ENCODE measurements at regions not wholly inside any gene's neighbourhood (a gene's known extent, or its start where the extent isn't known, plus 50 kb on each side); places are given as distances from the start of the nearest gene placed in this dataset.
"Not testable (repeated sequence)": the region's sequence is repeated elsewhere in the genome, so short reads cannot be mapped to it uniquely, and the experiment has no call there.

- POLR2A ChIA-PET: no interaction called here
- Histone ChIP-seq H3K4me1 (ENCODE audit: control insufficient read depth, insufficient read depth, low read length) (no peaks in the 10 kb centered on the region), H3K27ac (ENCODE audit: extremely low read depth, low read depth, low read length) (no peak overlapping the region), H3K9me3 (ENCODE audit: control insufficient read depth, insufficient read depth, low read depth, low read length) (no peaks in the 10 kb centered on the region), H3K36me3 (ENCODE audit: control insufficient read depth in 2 of 2, insufficient read depth in 1 of 2, low read length in 2 of 2) (no peaks in the 10 kb centered on the region), H3K4me3 (ENCODE audit: low read depth, low read length) (no peak overlapping the region)
- TF ChIP-seq ZNF521 (tag by site-specific recombination; IDR thresholded peaks at IDR 0.05) (no peak), YY1 (tag by site-specific recombination; IDR thresholded peaks at IDR 0.05) (no peak), TRIM28 (IDR thresholded peaks at IDR 0.05; ENCODE audit: borderline replicate concordance, low read length) (no peak), ZNF175 (tag by site-specific recombination; IDR thresholded peaks at IDR 0.05) (no peak), KLF8 (tag by site-specific recombination; IDR thresholded peaks at IDR 0.05) (no peak), BCL11B (tag by site-specific recombination; IDR thresholded peaks at IDR 0.05; ENCODE audit: low read depth) (no peak), ZFP3 (tag by site-specific recombination; IDR thresholded peaks at IDR 0.05; ENCODE audit: low read depth) (no peak), ZBTB8A (tag by site-specific recombination; IDR thresholded peaks at IDR 0.05) (no peak), PATZ1 (tag by site-specific recombination; IDR thresholded peaks at IDR 0.05) (no peak), FEZF1 (tag by site-specific recombination; IDR thresholded peaks at IDR 0.05) (no peak), ZNF610 (tag by site-specific recombination; IDR thresholded peaks at IDR 0.05; ENCODE audit: borderline replicate concordance) (no peak), ZBTB26 (tag by site-specific recombination; optimal IDR thresholded peaks at IDR 0.05) (no peak), KLF7 (tag by site-specific recombination; IDR thresholded peaks at IDR 0.05; ENCODE audit: borderline replicate concordance) (no peak)
- TF ChIP-seq, protein P1, sequence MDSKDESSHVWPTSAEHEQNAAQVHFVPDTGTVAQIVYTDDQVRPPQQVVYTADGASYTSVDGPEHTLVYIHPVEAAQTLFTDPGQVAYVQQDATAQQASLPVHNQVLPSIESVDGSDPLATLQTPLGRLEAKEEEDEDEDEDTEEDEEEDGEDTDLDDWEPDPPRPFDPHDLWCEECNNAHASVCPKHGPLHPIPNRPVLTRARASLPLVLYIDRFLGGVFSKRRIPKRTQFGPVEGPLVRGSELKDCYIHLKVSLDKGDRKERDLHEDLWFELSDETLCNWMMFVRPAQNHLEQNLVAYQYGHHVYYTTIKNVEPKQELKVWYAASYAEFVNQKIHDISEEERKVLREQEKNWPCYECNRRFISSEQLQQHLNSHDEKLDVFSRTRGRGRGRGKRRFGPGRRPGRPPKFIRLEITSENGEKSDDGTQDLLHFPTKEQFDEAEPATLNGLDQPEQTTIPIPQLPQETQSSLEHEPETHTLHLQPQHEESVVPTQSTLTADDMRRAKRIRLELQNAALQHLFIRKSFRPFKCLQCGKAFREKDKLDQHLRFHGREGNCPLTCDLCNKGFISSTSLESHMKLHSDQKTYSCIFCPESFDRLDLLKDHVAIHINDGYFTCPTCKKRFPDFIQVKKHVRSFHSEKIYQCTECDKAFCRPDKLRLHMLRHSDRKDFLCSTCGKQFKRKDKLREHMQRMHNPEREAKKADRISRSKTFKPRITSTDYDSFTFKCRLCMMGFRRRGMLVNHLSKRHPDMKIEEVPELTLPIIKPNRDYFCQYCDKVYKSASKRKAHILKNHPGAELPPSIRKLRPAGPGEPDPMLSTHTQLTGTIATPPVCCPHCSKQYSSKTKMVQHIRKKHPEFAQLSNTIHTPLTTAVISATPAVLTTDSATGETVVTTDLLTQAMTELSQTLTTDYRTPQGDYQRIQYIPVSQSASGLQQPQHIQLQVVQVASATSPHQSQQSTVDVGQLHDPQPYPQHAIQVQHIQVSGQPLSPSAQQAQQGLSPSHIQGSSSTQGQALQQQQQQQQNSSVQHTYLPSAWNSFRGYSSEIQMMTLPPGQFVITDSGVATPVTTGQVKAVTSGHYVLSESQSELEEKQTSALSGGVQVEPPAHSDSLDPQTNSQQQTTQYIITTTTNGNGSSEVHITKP (tag by site-specific recombination; IDR thresholded peaks at IDR 0.05): no peak
- TF ChIP-seq, protein P2, sequence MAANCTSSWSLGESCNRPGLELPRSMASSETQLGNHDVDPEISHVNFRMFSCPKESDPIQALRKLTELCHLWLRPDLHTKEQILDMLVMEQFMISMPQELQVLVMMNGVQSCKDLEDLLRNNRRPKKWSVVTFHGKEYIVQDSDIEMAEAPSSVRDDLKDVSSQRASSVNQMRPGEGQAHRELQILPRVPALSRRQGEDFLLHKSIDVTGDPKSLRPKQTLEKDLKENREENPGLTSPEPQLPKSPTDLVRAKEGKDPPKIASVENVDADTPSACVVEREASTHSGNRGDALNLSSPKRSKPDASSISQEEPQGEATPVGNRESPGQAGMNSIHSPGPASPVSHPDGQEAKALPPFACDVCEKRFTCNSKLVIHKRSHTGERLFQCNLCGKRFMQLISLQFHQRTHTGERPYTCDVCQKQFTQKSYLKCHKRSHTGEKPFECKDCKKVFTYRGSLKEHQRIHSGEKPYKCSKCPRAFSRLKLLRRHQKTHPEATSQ (tag by site-specific recombination; IDR thresholded peaks at IDR 0.05): no peak
- TF ChIP-seq, protein P3, sequence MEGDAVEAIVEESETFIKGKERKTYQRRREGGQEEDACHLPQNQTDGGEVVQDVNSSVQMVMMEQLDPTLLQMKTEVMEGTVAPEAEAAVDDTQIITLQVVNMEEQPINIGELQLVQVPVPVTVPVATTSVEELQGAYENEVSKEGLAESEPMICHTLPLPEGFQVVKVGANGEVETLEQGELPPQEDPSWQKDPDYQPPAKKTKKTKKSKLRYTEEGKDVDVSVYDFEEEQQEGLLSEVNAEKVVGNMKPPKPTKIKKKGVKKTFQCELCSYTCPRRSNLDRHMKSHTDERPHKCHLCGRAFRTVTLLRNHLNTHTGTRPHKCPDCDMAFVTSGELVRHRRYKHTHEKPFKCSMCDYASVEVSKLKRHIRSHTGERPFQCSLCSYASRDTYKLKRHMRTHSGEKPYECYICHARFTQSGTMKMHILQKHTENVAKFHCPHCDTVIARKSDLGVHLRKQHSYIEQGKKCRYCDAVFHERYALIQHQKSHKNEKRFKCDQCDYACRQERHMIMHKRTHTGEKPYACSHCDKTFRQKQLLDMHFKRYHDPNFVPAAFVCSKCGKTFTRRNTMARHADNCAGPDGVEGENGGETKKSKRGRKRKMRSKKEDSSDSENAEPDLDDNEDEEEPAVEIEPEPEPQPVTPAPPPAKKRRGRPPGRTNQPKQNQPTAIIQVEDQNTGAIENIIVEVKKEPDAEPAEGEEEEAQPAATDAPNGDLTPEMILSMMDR (tag by site-specific recombination; IDR thresholded peaks at IDR 0.05): no peak
- TF ChIP-seq, protein P4, sequence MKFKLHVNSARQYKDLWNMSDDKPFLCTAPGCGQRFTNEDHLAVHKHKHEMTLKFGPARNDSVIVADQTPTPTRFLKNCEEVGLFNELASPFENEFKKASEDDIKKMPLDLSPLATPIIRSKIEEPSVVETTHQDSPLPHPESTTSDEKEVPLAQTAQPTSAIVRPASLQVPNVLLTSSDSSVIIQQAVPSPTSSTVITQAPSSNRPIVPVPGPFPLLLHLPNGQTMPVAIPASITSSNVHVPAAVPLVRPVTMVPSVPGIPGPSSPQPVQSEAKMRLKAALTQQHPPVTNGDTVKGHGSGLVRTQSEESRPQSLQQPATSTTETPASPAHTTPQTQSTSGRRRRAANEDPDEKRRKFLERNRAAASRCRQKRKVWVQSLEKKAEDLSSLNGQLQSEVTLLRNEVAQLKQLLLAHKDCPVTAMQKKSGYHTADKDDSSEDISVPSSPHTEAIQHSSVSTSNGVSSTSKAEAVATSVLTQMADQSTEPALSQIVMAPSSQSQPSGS (tag by site-specific recombination; IDR thresholded peaks at IDR 0.05; ENCODE audit: low read depth): no peak
- CTCF ChIA-PET: interaction anchor here (0.6 kb wide), 1 partner anchor 209 kb away, joined by 3 read pairs; no protein-coding TSS in a partner anchor
Observed at GRCh38 chr12:83432176-83432719, 745.5 kb downstream of the TMTC2 start.

GRCh38 chr12:83427586-83428136 is 741.0 kb downstream of the TMTC2 start:
- H3K4me1 ChIP-seq (ENCODE audit: control insufficient read depth, insufficient read depth, low read length); H3K4me3 ChIP-seq (ENCODE audit: low read depth, low read length); H3K9me3 ChIP-seq (ENCODE audit: control insufficient read depth, insufficient read depth, low read depth, low read length); H3K36me3 ChIP-seq (ENCODE audit: control insufficient read depth in 2 of 2, insufficient read depth in 1 of 2, low read length in 2 of 2); H3K27ac ChIP-seq (ENCODE audit: extremely low read depth, low read depth, low read length); POLR2A ChIA-PET: not testable (repeated sequence)
- CTCF ChIA-PET: interaction anchor here (0.6 kb wide), 1 partner anchor 37 kb away, joined by 7 read pairs; no protein-coding TSS in a partner anchor
